SU-DHL-6 (cell line): ENCODE measurements at regions not wholly inside any gene's neighbourhood (a gene's known extent, or its start where the extent isn't known, plus 50 kb on each side); places are given as distances from the start of the nearest gene placed in this dataset.

Source experiments
- H2AFZ ChIP-seq: fragments of 200-600 bp; sonication (generic); 2 replicates; pipeline ENCODE4 v1.6.1; 2014; ENCODE audit warnings: low read depth, mild to moderate bottlenecking, moderate library complexity, mixed read lengths, antibody characterized with exemption, low read length; ENCODE audit not compliant: severe bottlenecking
- H3F3A ChIP-seq: fragments of 200-600 bp; shearing (Covaris generic); 2 replicates; pipeline ENCODE4 v1.6.0; 2016; ENCODE audit warnings: antibody characterized with exemption, mild to moderate bottlenecking; ENCODE audit not compliant: insufficient read depth
- H3K27ac ChIP-seq: fragments of 200-600 bp; sonication (generic); 2 replicates; pipeline ENCODE4 v1.5.1; 2016; ENCODE audit warnings: low read depth, mild to moderate bottlenecking, low read length, moderate library complexity, mixed read lengths
- H3K27me3 ChIP-seq: fragments of 200-600 bp; sonication (generic), shearing (Covaris generic); 2 replicates; pipeline ENCODE4 v1.6.0; 2014; ENCODE audit warnings: mild to moderate bottlenecking, low read length
- H3K36me3 ChIP-seq: fragments of 200-600 bp; sonication (generic); 2 replicates; pipeline ENCODE4 v1.6.1; 2014; ENCODE audit warnings: mild to moderate bottlenecking, low read length, mixed read lengths
- H3K4me2 ChIP-seq: fragments of 300-600, 200-600 bp; shearing (Covaris generic), sonication (generic); 2 replicates; pipeline ENCODE4 v1.6.0; 2014; ENCODE audit warnings: low read length, low read depth, mild to moderate bottlenecking; ENCODE audit not compliant: poor library complexity, severe bottlenecking
- H3K4me3 ChIP-seq: fragments of 200-600 bp; sonication (generic); 2 replicates; pipeline ENCODE4 v1.5.1; 2014; ENCODE audit warnings: antibody characterized with exemption, low read length, mild to moderate bottlenecking, mixed read lengths; ENCODE audit not compliant: insufficient read depth, poor library complexity, severe bottlenecking
- H3K79me2 ChIP-seq: fragments of 200-600 bp; sonication (generic); 2 replicates; pipeline ENCODE4 v1.6.1; 2014; ENCODE audit warnings: mild to moderate bottlenecking, low read length, moderate library complexity; ENCODE audit not compliant: insufficient read depth
- H3K9ac ChIP-seq: fragments of 200-600 bp; sonication (generic); 2 replicates; pipeline ENCODE4 v1.7.0; 2014; ENCODE audit warnings: mild to moderate bottlenecking, low read length
- H3K9me2 ChIP-seq: fragments of 200-600 bp; sonication (generic); replicated peaks from 2 replicates; pipeline ENCODE4 v1.6.1; 2014; ENCODE audit warnings: low read length; ENCODE audit not compliant: insufficient read depth
- H3K9me3 ChIP-seq: fragments of 200-600 bp; sonication (generic); 2 replicates; pipeline ENCODE4 v1.6.1; 2014; ENCODE audit warnings: low read length, mixed read lengths; ENCODE audit not compliant: insufficient read depth
- H4K20me1 ChIP-seq: fragments of 200-600 bp; sonication (generic); 2 replicates; pipeline ENCODE4 v1.6.1; 2014; ENCODE audit warnings: low read depth, mild to moderate bottlenecking, antibody characterized with exemption, low read length, moderate library complexity, mixed read lengths
- EZH2phosphoT487 ChIP-seq: fragments of 200-600 bp; sonication (generic), shearing (Covaris generic); conservative IDR thresholded peaks from 2 replicates; pipeline ENCODE4 v1.6.1; 2018; ENCODE audit warnings: mild to moderate bottlenecking, antibody characterized with exemption, low read length, moderate library complexity, mixed read lengths
- TF ChIP-seq, protein P1 (sequence below): fragments of 200-600 bp; sonication (generic); IDR thresholded peaks from one replicate; pipeline ENCODE4 v1.5.1; 2017; ENCODE audit warnings: antibody characterized with exemption, mild to moderate bottlenecking, low read length, moderate library complexity; ENCODE audit not compliant: insufficient read depth, poor library complexity, severe bottlenecking

GRCh38 chr21:32956061-32956656, 69.6 kb upstream of the OLIG2 start:
- H3K79me2 ChIP-seq, result no peaks in the 10 kb centered on the region
- no peaks in the 10 kb centered on the region for H3K36me3 ChIP-seq
- no peak for TF ChIP-seq EZH2phosphoT487
- TF ChIP-seq, protein P1, sequence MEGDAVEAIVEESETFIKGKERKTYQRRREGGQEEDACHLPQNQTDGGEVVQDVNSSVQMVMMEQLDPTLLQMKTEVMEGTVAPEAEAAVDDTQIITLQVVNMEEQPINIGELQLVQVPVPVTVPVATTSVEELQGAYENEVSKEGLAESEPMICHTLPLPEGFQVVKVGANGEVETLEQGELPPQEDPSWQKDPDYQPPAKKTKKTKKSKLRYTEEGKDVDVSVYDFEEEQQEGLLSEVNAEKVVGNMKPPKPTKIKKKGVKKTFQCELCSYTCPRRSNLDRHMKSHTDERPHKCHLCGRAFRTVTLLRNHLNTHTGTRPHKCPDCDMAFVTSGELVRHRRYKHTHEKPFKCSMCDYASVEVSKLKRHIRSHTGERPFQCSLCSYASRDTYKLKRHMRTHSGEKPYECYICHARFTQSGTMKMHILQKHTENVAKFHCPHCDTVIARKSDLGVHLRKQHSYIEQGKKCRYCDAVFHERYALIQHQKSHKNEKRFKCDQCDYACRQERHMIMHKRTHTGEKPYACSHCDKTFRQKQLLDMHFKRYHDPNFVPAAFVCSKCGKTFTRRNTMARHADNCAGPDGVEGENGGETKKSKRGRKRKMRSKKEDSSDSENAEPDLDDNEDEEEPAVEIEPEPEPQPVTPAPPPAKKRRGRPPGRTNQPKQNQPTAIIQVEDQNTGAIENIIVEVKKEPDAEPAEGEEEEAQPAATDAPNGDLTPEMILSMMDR, result no peak
- H3K9ac ChIP-seq, result no peak overlapping the region
- no peaks in the 10 kb centered on the region for H3K9me2 ChIP-seq
- H3K4me2 ChIP-seq, result no peak overlapping the region
- no peaks in the 10 kb centered on the region for H4K20me1 ChIP-seq
- H3K27ac ChIP-seq, result no peak overlapping the region
- H3K27me3 ChIP-seq, result no peaks in the 10 kb centered on the region
- no peaks in the 10 kb centered on the region for H3K9me3 ChIP-seq
- H3F3A ChIP-seq, result no peaks in the 10 kb centered on the region
- H3K4me3 ChIP-seq, result no peak overlapping the region
- no peak overlapping the region for H2AFZ ChIP-seq

- H3K9me3 ChIP-seq, result no peaks in the 10 kb centered on the region
- H3K27ac ChIP-seq, result no peak overlapping the region
- H3F3A ChIP-seq, result no peaks in the 10 kb centered on the region
- no peak for TF ChIP-seq EZH2phosphoT487
- TF ChIP-seq, protein P1, result no peak
- no peak overlapping the region for H3K9ac ChIP-seq
- no peaks in the 10 kb centered on the region for H4K20me1 ChIP-seq
- no peaks in the 10 kb centered on the region for H3K79me2 ChIP-seq
- no peaks in the 10 kb centered on the region for H3K27me3 ChIP-seq
- H2AFZ ChIP-seq, result no peak overlapping the region
- H3K36me3 ChIP-seq, result no peaks in the 10 kb centered on the region
- no peak overlapping the region for H3K4me3 ChIP-seq
- no peak overlapping the region for H3K4me2 ChIP-seq
- no peaks in the 10 kb centered on the region for H3K9me2 ChIP-seq
Measured at GRCh38 chr21:32957545-32957944, 68.2 kb upstream of the OLIG2 start.

DNA sequence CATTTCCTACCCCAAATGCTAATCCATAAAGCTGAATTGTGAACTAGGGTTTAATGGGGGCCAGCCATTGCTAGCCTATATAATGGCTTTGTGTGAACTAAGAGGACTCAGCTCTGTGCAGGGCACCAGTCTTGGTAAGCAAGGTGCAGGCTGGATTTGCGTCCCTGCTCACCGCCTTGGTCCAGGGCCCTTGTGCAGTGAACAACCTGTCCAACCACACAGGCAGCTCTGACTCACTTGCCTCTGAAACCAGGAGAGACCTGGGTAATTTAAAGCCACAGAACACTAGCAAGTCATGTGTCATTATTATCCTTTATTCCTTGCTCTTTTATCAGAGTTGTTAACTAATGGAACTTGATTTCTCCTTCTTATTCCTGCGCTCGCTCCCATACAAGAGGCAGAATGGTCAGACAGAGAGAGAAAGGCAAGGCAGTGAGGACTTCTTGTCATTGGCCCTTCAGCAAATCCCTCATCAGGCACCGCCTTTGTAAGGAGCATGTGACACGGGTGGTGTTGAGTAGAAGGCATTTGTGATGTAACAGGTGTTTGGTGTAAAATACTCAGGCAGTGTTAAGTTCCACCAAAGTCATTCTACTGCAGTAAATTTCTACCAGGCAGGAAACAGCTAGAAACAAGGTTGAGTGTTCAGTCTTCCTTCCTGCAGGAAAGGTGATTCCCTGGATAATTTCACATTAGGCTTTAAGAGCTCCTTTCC, 67.3 kb upstream of the OLIG2 start:
- no peaks in the 10 kb centered on the region for H3K79me2 ChIP-seq
- H3K4me2 ChIP-seq, result no peak overlapping the region
- H2AFZ ChIP-seq, result no peak overlapping the region
- no peaks in the 10 kb centered on the region for H3K36me3 ChIP-seq
- H3F3A ChIP-seq, result no peaks in the 10 kb centered on the region
- TF ChIP-seq, protein P1, result no peak
- no peak for TF ChIP-seq EZH2phosphoT487
- H3K9ac ChIP-seq, result no peak overlapping the region
- no peak overlapping the region for H3K27ac ChIP-seq
- no peaks in the 10 kb centered on the region for H3K9me3 ChIP-seq
- H3K9me2 ChIP-seq, result no peaks in the 10 kb centered on the region
- no peak overlapping the region for H3K4me3 ChIP-seq
- no peaks in the 10 kb centered on the region for H3K27me3 ChIP-seq
- no peaks in the 10 kb centered on the region for H4K20me1 ChIP-seq
